ENCODE measurements at regions not wholly inside any gene's neighbourhood (a gene's known extent, or its start where the extent isn't known, plus 50 kb on each side); places are given as distances from the start of the nearest gene placed in this dataset.

DNA sequence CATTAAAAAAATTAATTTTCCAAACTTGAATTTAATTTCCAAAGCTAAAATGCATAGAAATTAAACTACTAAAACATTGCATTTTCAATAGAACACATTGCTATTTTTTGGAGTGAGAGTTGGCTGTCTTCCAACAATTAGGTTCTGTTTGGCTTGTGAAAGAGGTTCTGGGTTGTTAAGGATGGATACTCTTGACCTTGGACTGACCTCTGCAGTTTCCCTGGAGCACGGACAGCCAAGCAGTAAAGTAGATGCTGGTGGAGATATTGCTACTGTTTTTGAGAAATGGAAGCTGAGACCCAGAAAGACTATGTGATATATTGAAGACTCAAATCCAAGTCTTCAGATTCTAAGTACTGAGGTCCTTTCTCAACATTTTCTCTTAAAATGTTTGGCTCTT is 95.9 kb upstream of the CHD6 start:
- no peak for DNase-seq (ENCODE audit: low spot score)
- no peaks in the 10 kb centered on the region for H3K4me1 Mint-ChIP-seq
- H3F3A ChIP-seq (replicated peaks; ENCODE audit: low read depth) = no peaks in the 10 kb centered on the region
- H3K4me3 ChIP-seq = no peak overlapping the region
- no peak overlapping the region for H3K4me3 Mint-ChIP-seq
- no peak for ATAC-seq
- no peaks in the 10 kb centered on the region for H3K36me3 ChIP-seq (ENCODE audit: insufficient read depth)
- peaks cover 5% of the 10 kb centered on the region; the same call in 1 of the 2 replicates for H3K9me2 ChIP-seq (ENCODE audit: insufficient read depth)
- no peak overlapping the region for H2AFZ ChIP-seq
- peaks cover 4% of the 10 kb centered on the region; the same call in 1 of the 2 replicates for H3K4me1 ChIP-seq (ENCODE audit: insufficient read depth)
- peaks cover 23% of the 10 kb centered on the region for H3K36me3 Mint-ChIP-seq (ENCODE audit: low read depth)
- no peaks in the 10 kb centered on the region for H3K27me3 ChIP-seq (ENCODE audit: insufficient read depth)
- no peak overlapping the region for H3K27ac Mint-ChIP-seq
- no peaks in the 10 kb centered on the region for H3K79me2 ChIP-seq (replicated peaks; ENCODE audit: insufficient read depth)
- H3K9me3 Mint-ChIP-seq = peaks cover 91% of the 10 kb centered on the region
- no peaks in the 10 kb centered on the region for H4K20me1 ChIP-seq (replicated peaks; ENCODE audit: insufficient read depth)
- H3K27me3 Mint-ChIP-seq (ENCODE audit: insufficient read depth, low read depth, poor library complexity) = peaks cover 2% of the 10 kb centered on the region
- H3K27ac ChIP-seq (ENCODE audit: low read depth) = no peak overlapping the region
- TF ChIP-seq NANOG (IDR thresholded peaks at IDR 0.05; ENCODE audit: borderline replicate concordance) = no peak
- TF ChIP-seq, protein P1, sequence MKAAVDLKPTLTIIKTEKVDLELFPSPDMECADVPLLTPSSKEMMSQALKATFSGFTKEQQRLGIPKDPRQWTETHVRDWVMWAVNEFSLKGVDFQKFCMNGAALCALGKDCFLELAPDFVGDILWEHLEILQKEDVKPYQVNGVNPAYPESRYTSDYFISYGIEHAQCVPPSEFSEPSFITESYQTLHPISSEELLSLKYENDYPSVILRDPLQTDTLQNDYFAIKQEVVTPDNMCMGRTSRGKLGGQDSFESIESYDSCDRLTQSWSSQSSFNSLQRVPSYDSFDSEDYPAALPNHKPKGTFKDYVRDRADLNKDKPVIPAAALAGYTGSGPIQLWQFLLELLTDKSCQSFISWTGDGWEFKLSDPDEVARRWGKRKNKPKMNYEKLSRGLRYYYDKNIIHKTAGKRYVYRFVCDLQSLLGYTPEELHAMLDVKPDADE (IDR thresholded peaks at IDR 0.05) = no peak
- TF ChIP-seq, protein P2, sequence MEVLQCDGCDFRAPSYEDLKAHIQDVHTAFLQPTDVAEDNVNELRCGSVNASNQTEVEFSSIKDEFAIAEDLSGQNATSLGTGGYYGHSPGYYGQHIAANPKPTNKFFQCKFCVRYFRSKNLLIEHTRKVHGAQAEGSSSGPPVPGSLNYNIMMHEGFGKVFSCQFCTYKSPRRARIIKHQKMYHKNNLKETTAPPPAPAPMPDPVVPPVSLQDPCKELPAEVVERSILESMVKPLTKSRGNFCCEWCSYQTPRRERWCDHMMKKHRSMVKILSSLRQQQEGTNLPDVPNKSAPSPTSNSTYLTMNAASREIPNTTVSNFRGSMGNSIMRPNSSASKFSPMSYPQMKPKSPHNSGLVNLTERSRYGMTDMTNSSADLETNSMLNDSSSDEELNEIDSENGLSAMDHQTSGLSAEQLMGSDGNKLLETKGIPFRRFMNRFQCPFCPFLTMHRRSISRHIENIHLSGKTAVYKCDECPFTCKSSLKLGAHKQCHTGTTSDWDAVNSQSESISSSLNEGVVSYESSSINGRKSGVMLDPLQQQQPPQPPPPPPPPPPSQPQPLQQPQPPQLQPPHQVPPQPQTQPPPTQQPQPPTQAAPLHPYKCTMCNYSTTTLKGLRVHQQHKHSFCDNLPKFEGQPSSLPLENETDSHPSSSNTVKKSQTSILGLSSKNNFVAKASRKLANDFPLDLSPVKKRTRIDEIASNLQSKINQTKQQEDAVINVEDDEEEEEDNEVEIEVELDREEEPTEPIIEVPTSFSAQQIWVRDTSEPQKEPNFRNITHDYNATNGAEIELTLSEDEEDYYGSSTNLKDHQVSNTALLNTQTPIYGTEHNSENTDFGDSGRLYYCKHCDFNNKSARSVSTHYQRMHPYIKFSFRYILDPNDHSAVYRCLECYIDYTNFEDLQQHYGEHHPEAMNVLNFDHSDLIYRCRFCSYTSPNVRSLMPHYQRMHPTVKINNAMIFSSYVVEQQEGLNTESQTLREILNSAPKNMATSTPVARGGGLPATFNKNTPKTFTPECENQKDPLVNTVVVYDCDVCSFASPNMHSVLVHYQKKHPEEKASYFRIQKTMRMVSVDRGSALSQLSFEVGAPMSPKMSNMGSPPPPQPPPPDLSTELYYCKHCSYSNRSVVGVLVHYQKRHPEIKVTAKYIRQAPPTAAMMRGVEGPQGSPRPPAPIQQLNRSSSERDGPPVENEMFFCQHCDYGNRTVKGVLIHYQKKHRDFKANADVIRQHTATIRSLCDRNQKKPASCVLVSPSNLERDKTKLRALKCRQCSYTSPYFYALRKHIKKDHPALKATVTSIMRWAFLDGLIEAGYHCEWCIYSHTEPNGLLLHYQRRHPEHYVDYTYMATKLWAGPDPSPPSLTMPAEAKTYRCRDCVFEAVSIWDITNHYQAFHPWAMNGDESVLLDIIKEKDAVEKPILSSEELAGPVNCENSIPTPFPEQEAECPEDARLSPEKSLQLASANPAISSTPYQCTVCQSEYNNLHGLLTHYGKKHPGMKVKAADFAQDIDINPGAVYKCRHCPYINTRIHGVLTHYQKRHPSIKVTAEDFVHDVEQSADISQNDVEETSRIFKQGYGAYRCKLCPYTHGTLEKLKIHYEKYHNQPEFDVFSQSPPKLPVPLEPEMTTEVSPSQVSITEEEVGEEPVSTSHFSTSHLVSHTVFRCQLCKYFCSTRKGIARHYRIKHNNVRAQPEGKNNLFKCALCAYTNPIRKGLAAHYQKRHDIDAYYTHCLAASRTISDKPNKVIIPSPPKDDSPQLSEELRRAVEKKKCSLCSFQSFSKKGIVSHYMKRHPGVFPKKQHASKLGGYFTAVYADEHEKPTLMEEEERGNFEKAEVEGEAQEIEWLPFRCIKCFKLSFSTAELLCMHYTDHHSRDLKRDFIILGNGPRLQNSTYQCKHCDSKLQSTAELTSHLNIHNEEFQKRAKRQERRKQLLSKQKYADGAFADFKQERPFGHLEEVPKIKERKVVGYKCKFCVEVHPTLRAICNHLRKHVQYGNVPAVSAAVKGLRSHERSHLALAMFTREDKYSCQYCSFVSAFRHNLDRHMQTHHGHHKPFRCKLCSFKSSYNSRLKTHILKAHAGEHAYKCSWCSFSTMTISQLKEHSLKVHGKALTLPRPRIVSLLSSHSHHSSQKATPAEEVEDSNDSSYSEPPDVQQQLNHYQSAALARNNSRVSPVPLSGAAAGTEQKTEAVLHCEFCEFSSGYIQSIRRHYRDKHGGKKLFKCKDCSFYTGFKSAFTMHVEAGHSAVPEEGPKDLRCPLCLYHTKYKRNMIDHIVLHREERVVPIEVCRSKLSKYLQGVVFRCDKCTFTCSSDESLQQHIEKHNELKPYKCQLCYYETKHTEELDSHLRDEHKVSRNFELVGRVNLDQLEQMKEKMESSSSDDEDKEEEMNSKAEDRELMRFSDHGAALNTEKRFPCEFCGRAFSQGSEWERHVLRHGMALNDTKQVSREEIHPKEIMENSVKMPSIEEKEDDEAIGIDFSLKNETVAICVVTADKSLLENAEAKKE (CRISPR knock-in tag; IDR thresholded peaks at IDR 0.05) = no peak
- TF ChIP-seq, protein P3, sequence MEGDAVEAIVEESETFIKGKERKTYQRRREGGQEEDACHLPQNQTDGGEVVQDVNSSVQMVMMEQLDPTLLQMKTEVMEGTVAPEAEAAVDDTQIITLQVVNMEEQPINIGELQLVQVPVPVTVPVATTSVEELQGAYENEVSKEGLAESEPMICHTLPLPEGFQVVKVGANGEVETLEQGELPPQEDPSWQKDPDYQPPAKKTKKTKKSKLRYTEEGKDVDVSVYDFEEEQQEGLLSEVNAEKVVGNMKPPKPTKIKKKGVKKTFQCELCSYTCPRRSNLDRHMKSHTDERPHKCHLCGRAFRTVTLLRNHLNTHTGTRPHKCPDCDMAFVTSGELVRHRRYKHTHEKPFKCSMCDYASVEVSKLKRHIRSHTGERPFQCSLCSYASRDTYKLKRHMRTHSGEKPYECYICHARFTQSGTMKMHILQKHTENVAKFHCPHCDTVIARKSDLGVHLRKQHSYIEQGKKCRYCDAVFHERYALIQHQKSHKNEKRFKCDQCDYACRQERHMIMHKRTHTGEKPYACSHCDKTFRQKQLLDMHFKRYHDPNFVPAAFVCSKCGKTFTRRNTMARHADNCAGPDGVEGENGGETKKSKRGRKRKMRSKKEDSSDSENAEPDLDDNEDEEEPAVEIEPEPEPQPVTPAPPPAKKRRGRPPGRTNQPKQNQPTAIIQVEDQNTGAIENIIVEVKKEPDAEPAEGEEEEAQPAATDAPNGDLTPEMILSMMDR (conservative IDR thresholded peaks at IDR 0.05; ENCODE audit: low read depth in 2 of 2) = no peak
- TF ChIP-seq CREB1 (CRISPR knock-in tag; IDR thresholded peaks at IDR 0.05; ENCODE audit: low read depth) = no peak
- TF ChIP-seq ZNF114 (CRISPR knock-in tag; IDR thresholded peaks at IDR 0.05) = no peak
- no peak for TF ChIP-seq POLR2AphosphoS5 (IDR thresholded peaks at IDR 0.05; ENCODE audit: low read depth)
- TF ChIP-seq EZH2phosphoT487 (IDR thresholded peaks at IDR 0.05; ENCODE audit: unreplicated experiment) = no peak
- TF ChIP-seq, protein P4, sequence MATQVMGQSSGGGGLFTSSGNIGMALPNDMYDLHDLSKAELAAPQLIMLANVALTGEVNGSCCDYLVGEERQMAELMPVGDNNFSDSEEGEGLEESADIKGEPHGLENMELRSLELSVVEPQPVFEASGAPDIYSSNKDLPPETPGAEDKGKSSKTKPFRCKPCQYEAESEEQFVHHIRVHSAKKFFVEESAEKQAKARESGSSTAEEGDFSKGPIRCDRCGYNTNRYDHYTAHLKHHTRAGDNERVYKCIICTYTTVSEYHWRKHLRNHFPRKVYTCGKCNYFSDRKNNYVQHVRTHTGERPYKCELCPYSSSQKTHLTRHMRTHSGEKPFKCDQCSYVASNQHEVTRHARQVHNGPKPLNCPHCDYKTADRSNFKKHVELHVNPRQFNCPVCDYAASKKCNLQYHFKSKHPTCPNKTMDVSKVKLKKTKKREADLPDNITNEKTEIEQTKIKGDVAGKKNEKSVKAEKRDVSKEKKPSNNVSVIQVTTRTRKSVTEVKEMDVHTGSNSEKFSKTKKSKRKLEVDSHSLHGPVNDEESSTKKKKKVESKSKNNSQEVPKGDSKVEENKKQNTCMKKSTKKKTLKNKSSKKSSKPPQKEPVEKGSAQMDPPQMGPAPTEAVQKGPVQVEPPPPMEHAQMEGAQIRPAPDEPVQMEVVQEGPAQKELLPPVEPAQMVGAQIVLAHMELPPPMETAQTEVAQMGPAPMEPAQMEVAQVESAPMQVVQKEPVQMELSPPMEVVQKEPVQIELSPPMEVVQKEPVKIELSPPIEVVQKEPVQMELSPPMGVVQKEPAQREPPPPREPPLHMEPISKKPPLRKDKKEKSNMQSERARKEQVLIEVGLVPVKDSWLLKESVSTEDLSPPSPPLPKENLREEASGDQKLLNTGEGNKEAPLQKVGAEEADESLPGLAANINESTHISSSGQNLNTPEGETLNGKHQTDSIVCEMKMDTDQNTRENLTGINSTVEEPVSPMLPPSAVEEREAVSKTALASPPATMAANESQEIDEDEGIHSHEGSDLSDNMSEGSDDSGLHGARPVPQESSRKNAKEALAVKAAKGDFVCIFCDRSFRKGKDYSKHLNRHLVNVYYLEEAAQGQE (IDR thresholded peaks at IDR 0.05; ENCODE audit: unreplicated experiment) = no peak
- TF ChIP-seq ZNF331 (CRISPR knock-in tag; IDR thresholded peaks at IDR 0.05; ENCODE audit: low read depth) = no peak
- TF ChIP-seq JUNB (IDR thresholded peaks at IDR 0.05; ENCODE audit: unreplicated experiment) = no peak
- TF ChIP-seq STAT1 (IDR thresholded peaks at IDR 0.05; ENCODE audit: unreplicated experiment) = no peak
- no peak for TF ChIP-seq EZH2 (IDR thresholded peaks at IDR 0.05; ENCODE audit: low read depth, unreplicated experiment)
- no peak overlapping the region for H3K4me2 ChIP-seq
